HG03575 (cell line): ENCODE measurements at regions not wholly inside any gene's neighbourhood (a gene's known extent, or its start where the extent isn't known, plus 50 kb on each side); places are given as distances from the start of the nearest gene placed in this dataset.
"Not testable (repeated sequence)": the region's sequence is repeated elsewhere in the genome, so short reads cannot be mapped to it uniquely, and the experiment has no call there.

Experiments
- ATAC-seq: cut with Tn5 transposase; IDR thresholded peaks from one replicate; pipeline ENCODE4 v1.9.1; 2021; ENCODE audit not compliant: unreplicated experiment, insufficient number of reproducible peaks, low FRiP score; ENCODE audit errors: extremely low read depth

GRCh38 chr10:108582888-108583287 is 1340.4 kb downstream of the XPNPEP1 start:
- no peak for ATAC-seq

GRCh38 chr10:108582387-108582786 is 1340.9 kb downstream of the XPNPEP1 start:
- no peak for ATAC-seq

- no peak for ATAC-seq
These were observed 1345.1 kb downstream of the XPNPEP1 start for GRCh38 chr10:108578258-108578657.

- ATAC-seq = no peak
These were observed 1349.1 kb downstream of the XPNPEP1 start for GRCh38 chr10:108574233-108574632.

- no peak for ATAC-seq
These were observed 1354.5 kb downstream of the XPNPEP1 start for GRCh38 chr10:108568824-108569223.

- peak; percentile 53 for ATAC-seq
These were observed 1355.2 kb downstream of the XPNPEP1 start for GRCh38 chr10:108567899-108568752.

- ATAC-seq = no peak
These were observed 1356.8 kb downstream of the XPNPEP1 start for GRCh38 chr10:108566316-108567107.

- ATAC-seq = no peak
These were observed 1361.2 kb downstream of the XPNPEP1 start for GRCh38 chr10:108562105-108562504.

- ATAC-seq = no peak
These were observed 1361.7 kb downstream of the XPNPEP1 start for GRCh38 chr10:108561649-108562048.

GRCh38 chr10:108560488-108560887 is 1362.8 kb downstream of the XPNPEP1 start:
- ATAC-seq = no peak

- ATAC-seq = no peak
These were observed 1367.1 kb downstream of the XPNPEP1 start for GRCh38 chr10:108556186-108556585.

GRCh38 chr10:108545921-108546320 is 1377.4 kb downstream of the XPNPEP1 start:
- peak; percentile 87 for ATAC-seq

- no peak for ATAC-seq
These were observed 1378.7 kb downstream of the XPNPEP1 start for GRCh38 chr10:108544500-108545120.

GRCh38 chr10:108533551-108533950 is 1369.0 kb upstream of the SORCS1 start:
- ATAC-seq = not testable (repeated sequence)

GRCh38 chr10:108523016-108523800 is 1358.7 kb upstream of the SORCS1 start:
- ATAC-seq = no peak

GRCh38 chr10:108521827-108522492 is 1357.5 kb upstream of the SORCS1 start:
- no peak for ATAC-seq

GRCh38 chr10:108515821-108516220 is 1351.3 kb upstream of the SORCS1 start:
- ATAC-seq = no peak

- no peak for ATAC-seq
These were observed 1335.9 kb upstream of the SORCS1 start for GRCh38 chr10:108500396-108500795.
